ENCODE measurements at regions not wholly inside any gene's neighbourhood (a gene's known extent, or its start where the extent isn't known, plus 50 kb on each side); places are given as distances from the start of the nearest gene placed in this dataset.

DNA sequence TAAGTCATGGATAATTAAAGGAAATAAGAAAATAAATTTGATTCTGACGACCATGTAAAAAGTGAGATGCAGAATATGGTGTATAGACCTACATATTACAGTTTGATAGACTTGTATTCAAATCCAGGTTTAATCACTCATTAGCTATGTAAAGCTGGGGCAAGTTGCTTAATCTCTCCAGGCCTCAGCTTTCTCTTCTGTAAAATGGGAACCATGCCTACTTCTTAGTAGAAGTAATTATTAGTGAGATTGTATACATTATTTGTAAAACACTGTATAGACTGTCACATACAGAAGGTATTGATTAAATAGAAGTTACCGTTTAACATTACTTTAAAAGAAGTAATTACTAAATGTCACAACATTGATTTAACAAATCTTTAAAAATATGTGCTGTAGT, 392.2 kb downstream of the STK39 start:
- Histone ChIP-seq H3K4me3 (ENCODE audit: low read depth, low read length) (no peak overlapping the region), H3K36me3 (no peaks in the 10 kb centered on the region), H3K27ac (no peak overlapping the region), H3K9me3 (ENCODE audit: severe bottlenecking) (no peaks in the 10 kb centered on the region), H3K27me3 (ENCODE audit: insufficient read depth, low read depth, severe bottlenecking) (no peaks in the 10 kb centered on the region)
- TF ChIP-seq, protein P1, sequence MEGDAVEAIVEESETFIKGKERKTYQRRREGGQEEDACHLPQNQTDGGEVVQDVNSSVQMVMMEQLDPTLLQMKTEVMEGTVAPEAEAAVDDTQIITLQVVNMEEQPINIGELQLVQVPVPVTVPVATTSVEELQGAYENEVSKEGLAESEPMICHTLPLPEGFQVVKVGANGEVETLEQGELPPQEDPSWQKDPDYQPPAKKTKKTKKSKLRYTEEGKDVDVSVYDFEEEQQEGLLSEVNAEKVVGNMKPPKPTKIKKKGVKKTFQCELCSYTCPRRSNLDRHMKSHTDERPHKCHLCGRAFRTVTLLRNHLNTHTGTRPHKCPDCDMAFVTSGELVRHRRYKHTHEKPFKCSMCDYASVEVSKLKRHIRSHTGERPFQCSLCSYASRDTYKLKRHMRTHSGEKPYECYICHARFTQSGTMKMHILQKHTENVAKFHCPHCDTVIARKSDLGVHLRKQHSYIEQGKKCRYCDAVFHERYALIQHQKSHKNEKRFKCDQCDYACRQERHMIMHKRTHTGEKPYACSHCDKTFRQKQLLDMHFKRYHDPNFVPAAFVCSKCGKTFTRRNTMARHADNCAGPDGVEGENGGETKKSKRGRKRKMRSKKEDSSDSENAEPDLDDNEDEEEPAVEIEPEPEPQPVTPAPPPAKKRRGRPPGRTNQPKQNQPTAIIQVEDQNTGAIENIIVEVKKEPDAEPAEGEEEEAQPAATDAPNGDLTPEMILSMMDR (IDR thresholded peaks at IDR 0.05; ENCODE audit: low read depth, low read length) = no peak
- no peak for DNase-seq

DNA sequence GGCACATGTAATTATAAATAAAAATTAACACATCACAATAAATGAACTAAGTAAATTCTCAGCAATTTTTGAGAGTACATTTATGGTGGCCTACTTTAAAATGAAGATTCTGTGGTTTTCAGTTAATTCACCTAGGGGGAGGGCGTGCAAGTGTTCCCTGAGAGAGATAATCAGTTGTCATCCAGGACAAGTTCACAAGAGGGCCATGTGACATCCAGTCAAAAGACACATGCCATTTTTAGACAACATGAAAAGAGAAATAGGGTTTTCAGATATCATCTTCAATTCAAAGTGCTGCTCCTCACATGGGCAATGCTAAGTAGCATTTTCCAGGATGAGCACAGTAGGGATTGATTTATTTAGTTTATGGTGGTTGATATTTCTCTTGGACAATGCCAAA, 393.7 kb downstream of the STK39 start:
- H3K27me3 ChIP-seq (ENCODE audit: insufficient read depth, low read depth, severe bottlenecking) = no peaks in the 10 kb centered on the region
- H3K4me3 ChIP-seq (ENCODE audit: low read depth, low read length) = no peak overlapping the region
- H3K9me3 ChIP-seq (ENCODE audit: severe bottlenecking) = no peaks in the 10 kb centered on the region
- H3K36me3 ChIP-seq = no peaks in the 10 kb centered on the region
- no peak for DNase-seq
- H3K27ac ChIP-seq = no peak overlapping the region
- TF ChIP-seq, protein P1 (IDR thresholded peaks at IDR 0.05; ENCODE audit: low read depth, low read length) = no peak

DNA sequence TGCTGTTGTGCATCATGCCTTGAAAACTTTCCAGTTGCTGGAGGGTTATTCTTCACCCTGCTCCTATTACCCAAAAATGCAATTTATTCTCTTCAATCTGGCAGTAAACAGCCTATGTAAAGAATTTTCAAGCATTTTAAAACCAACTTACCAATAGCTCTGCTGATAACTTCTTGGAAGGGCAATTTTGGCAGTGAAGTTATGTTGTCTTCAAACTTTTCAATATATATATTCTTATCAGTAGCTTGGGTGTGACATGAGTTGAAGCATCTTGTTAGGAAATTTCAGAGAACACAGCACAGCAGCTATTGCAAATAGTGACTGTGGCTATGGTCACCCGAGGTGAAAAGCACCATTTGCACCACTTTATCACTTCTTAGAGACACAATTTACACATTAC, 395.5 kb downstream of the STK39 start:
- TF ChIP-seq, protein P1 (IDR thresholded peaks at IDR 0.05; ENCODE audit: low read depth, low read length) = no peak
- no peak overlapping the region for H3K4me3 ChIP-seq (ENCODE audit: low read depth, low read length)
- no peaks in the 10 kb centered on the region for H3K27me3 ChIP-seq (ENCODE audit: insufficient read depth, low read depth, severe bottlenecking)
- peaks cover under 1% of the 10 kb centered on the region for H3K9me3 ChIP-seq (ENCODE audit: severe bottlenecking)
- no peak overlapping the region for H3K27ac ChIP-seq
- no peaks in the 10 kb centered on the region for H3K36me3 ChIP-seq
- DNase-seq = no peak

DNA sequence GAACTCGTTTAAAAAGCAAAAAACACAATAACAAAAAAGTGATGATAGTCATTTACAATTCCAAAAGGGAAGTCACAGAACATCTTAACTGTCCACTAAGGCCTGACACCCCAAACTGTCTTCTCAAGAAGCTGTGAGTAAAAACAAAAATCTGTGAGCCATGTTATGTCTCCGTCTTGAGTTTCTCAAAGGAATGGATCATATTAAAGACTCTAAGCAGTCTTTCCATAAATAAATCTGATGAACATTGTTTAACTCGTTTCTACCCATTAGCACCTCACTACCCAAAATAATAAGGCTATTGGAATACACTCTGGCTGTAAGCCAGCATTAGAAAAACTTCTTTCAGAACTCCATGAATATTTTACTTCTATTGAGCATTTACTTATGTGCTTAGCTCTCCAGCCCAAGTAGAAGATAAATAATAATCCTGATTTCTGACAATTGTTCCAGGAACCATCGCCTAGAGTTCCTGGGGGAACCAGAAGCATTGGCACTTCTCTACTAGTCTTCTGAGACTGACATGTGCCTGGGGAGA, 396.0 kb downstream of the STK39 start:
- no peaks in the 10 kb centered on the region for H3K36me3 ChIP-seq
- H3K27me3 ChIP-seq (ENCODE audit: insufficient read depth, low read depth, severe bottlenecking) = no peaks in the 10 kb centered on the region
- peaks cover 6% of the 10 kb centered on the region for H3K9me3 ChIP-seq (ENCODE audit: severe bottlenecking)
- H3K27ac ChIP-seq = no peak overlapping the region
- no peak overlapping the region for H3K4me3 ChIP-seq (ENCODE audit: low read depth, low read length)
- no peak for DNase-seq
- TF ChIP-seq, protein P1 (IDR thresholded peaks at IDR 0.05; ENCODE audit: low read depth, low read length) = no peak

GRCh38 chr2:167844714-167845530, 402.5 kb downstream of the STK39 start:
- Histone ChIP-seq H3K36me3 (no peaks in the 10 kb centered on the region), H3K27me3 (ENCODE audit: insufficient read depth, low read depth, severe bottlenecking) (no peaks in the 10 kb centered on the region), H3K4me3 (ENCODE audit: low read depth, low read length) (no peak overlapping the region), H3K27ac (peak overlapping the region; percentile 83), H3K9me3 (ENCODE audit: severe bottlenecking) (peaks cover 7% of the 10 kb centered on the region)
- TF ChIP-seq, protein P1 (IDR thresholded peaks at IDR 0.05; ENCODE audit: low read depth, low read length) = peak; percentile 44
- DNase-seq = peak; percentile 99

Data from WERI-Rb-1 (cell line).